ENCODE measurements at regions not wholly inside any gene's neighbourhood (a gene's known extent, or its start where the extent isn't known, plus 50 kb on each side); places are given as distances from the start of the nearest gene placed in this dataset.

GRCh38 chr20:6421321-6422248, 298.8 kb upstream of the FERMT1 start:
- no peak for DNase-seq (ENCODE audit: low spot score)

- no peak for DNase-seq (ENCODE audit: low spot score)
Measured at GRCh38 chr20:6420336-6420735, 297.5 kb upstream of the FERMT1 start.

GRCh38 chr20:6418732-6419131, 295.9 kb upstream of the FERMT1 start:
- DNase-seq (ENCODE audit: low spot score) = no peak

GRCh38 chr20:6416371-6416770, 293.5 kb upstream of the FERMT1 start:
- DNase-seq (ENCODE audit: low spot score) = no peak

- DNase-seq (ENCODE audit: low spot score) = no peak
Measured at GRCh38 chr20:6411651-6412050, 288.8 kb upstream of the FERMT1 start.

GRCh38 chr20:6410721-6411120, 287.9 kb upstream of the FERMT1 start:
- no peak for DNase-seq (ENCODE audit: low spot score)

GRCh38 chr20:6407163-6407562, 284.3 kb upstream of the FERMT1 start:
- DNase-seq (ENCODE audit: low spot score) = no peak

GRCh38 chr20:6401893-6402557, 279.2 kb upstream of the FERMT1 start:
- DNase-seq (ENCODE audit: low spot score) = no peak

GRCh38 chr20:6397115-6397514, 274.3 kb upstream of the FERMT1 start:
- no peak for DNase-seq (ENCODE audit: low spot score)

GRCh38 chr20:6395695-6396094, 272.9 kb upstream of the FERMT1 start:
- no peak for DNase-seq (ENCODE audit: low spot score)

GRCh38 chr20:6388671-6389197, 265.9 kb upstream of the FERMT1 start:
- no peak for DNase-seq (ENCODE audit: low spot score)

GRCh38 chr20:6384956-6385486, 262.2 kb upstream of the FERMT1 start:
- no peak for DNase-seq (ENCODE audit: low spot score)

- DNase-seq (ENCODE audit: low spot score) = no peak
Measured at GRCh38 chr20:6384380-6384779, 261.6 kb upstream of the FERMT1 start.

GRCh38 chr20:6381887-6382286, 259.1 kb upstream of the FERMT1 start:
- no peak for DNase-seq (ENCODE audit: low spot score)

GRCh38 chr20:6362245-6362644, 239.4 kb upstream of the FERMT1 start:
- DNase-seq (ENCODE audit: low spot score) = no peak

GRCh38 chr20:6360766-6361165, 237.9 kb upstream of the FERMT1 start:
- DNase-seq (ENCODE audit: low spot score) = no peak

GRCh38 chr20:6355754-6356451, 233.1 kb upstream of the FERMT1 start:
- DNase-seq (ENCODE audit: low spot score) = no peak

- no peak for DNase-seq (ENCODE audit: low spot score)
Measured at GRCh38 chr20:6348908-6349307, 226.1 kb upstream of the FERMT1 start.

GRCh38 chr20:6347916-6348315, 225.1 kb upstream of the FERMT1 start:
- no peak for DNase-seq (ENCODE audit: low spot score)

- DNase-seq (ENCODE audit: low spot score) = no peak
Measured at GRCh38 chr20:6341491-6341890, 218.7 kb upstream of the FERMT1 start.

GRCh38 chr20:6339176-6339575, 216.3 kb upstream of the FERMT1 start:
- DNase-seq (ENCODE audit: low spot score) = no peak

GRCh38 chr20:6333110-6333509, 210.3 kb upstream of the FERMT1 start:
- no peak for DNase-seq (ENCODE audit: low spot score)

All from AG20443 (cell line).